ENCODE measurements at regions not wholly inside any gene's neighbourhood (a gene's known extent, or its start where the extent isn't known, plus 50 kb on each side); places are given as distances from the start of the nearest gene placed in this dataset.
"Not testable (repeated sequence)": the region's sequence is repeated elsewhere in the genome, so short reads cannot be mapped to it uniquely, and the experiment has no call there.

DNA sequence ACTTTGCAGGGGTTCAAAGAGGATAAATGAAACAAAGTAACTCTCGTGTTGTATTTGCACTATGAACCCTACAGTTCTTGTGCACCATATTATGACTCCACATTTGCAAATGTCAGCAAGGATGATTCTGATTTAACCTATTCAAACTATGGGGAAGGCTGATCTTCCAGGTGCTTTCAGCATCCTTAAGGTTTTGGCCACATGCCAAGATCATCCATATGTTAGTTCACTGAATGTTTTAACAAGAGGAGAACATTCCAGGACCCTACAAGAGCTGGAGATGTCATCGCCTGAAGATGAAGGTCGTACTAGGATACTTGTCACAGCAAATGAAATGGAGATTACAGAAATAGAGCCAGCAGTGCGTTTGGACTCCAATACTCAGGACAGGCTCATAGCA, 114.2 kb downstream of the DHRS2 start:
- DNase-seq (ENCODE audit: low read depth): peak; percentile 2
- H3K4me3 ChIP-seq (ENCODE audit: low read depth, low read length): no peak overlapping the region
- TF ChIP-seq, protein P1, sequence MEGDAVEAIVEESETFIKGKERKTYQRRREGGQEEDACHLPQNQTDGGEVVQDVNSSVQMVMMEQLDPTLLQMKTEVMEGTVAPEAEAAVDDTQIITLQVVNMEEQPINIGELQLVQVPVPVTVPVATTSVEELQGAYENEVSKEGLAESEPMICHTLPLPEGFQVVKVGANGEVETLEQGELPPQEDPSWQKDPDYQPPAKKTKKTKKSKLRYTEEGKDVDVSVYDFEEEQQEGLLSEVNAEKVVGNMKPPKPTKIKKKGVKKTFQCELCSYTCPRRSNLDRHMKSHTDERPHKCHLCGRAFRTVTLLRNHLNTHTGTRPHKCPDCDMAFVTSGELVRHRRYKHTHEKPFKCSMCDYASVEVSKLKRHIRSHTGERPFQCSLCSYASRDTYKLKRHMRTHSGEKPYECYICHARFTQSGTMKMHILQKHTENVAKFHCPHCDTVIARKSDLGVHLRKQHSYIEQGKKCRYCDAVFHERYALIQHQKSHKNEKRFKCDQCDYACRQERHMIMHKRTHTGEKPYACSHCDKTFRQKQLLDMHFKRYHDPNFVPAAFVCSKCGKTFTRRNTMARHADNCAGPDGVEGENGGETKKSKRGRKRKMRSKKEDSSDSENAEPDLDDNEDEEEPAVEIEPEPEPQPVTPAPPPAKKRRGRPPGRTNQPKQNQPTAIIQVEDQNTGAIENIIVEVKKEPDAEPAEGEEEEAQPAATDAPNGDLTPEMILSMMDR (IDR thresholded peaks at IDR 0.05; ENCODE audit: insufficient read depth, low read length): no peak

DNA sequence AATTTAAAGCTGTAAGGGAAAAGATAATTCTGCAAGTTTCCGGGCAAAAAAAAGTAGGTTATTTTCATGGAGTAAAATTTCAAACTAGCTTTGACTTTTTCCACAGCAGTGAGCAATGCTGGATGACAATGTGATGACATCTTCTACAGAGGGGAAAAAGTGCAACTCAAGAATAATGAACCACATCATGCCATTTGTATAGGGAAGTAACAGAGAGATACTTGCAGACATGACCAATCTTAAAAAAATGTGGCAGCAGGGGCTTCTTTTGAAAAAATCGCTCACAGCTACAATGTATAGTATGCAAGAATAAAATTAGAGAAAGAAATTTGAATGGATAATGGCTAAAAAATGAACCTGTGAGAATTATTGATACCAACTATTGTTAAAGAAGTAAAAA, 115.5 kb downstream of the DHRS2 start:
- no peak overlapping the region for H3K4me3 ChIP-seq (ENCODE audit: low read depth, low read length)
- DNase-seq (ENCODE audit: low read depth): no peak

DNA sequence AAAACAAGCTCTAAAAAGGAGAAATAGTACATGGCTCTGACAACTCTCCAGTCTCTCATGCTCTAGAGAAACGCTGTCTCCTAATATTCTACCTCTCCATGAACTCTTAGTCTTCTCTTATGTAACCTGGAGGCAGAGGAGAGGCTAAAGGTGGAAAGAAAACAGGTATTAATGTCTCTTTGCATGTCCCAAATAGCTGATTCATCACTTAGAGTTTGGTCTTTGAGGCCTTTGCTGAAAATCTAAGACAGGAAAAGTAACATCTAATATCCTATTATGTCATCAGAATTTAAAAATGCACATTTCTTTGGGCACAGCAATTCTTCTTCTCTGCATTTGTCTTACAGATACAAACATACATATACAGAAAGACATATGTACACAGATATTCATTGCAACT, 127.2 kb downstream of the DHRS2 start:
- DNase-seq (ENCODE audit: low read depth): no peak
- H3K4me3 ChIP-seq (ENCODE audit: low read depth, low read length): no peak overlapping the region
- TF ChIP-seq, protein P1 (IDR thresholded peaks at IDR 0.05; ENCODE audit: insufficient read depth, low read length): no peak

More for the DNA sequence above, 115.5 kb downstream of the DHRS2 start:
- TF ChIP-seq, protein P1 (IDR thresholded peaks at IDR 0.05; ENCODE audit: insufficient read depth, low read length): no peak

DNA sequence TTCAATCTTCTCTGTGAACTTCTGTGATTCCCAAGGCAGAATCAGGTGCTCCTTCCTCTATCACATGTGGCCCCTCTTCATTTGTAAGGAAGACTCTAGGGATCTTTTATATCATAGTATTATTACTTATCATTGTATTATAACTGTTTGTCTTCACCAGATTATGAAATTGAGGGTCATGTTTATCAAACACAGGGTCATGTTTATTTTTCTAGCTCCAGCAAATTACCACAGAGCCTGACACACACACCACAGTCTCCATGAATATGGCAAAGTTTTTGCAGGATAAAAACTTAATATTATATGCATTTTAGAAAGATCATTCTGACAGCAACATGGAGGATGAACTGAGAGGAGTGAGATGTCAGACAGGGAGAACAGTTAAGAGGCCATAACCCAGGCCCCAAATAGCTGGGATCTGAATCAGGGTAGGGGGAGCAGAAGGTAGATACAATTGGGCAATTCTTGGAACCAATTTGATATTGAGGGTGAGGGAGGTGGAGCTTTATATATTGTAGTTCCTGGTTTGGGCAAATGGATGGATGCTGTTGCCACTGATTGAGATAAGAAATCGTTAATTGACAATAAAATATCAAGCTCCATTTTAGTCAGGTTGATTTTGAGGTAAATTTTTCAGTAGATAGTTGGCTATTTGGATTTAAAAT, 130.7 kb downstream of the DHRS2 start:
- TF ChIP-seq, protein P1 (IDR thresholded peaks at IDR 0.05; ENCODE audit: insufficient read depth, low read length): no peak
- DNase-seq (ENCODE audit: low read depth): no peak
- no peak overlapping the region for H3K4me3 ChIP-seq (ENCODE audit: low read depth, low read length)

DNA sequence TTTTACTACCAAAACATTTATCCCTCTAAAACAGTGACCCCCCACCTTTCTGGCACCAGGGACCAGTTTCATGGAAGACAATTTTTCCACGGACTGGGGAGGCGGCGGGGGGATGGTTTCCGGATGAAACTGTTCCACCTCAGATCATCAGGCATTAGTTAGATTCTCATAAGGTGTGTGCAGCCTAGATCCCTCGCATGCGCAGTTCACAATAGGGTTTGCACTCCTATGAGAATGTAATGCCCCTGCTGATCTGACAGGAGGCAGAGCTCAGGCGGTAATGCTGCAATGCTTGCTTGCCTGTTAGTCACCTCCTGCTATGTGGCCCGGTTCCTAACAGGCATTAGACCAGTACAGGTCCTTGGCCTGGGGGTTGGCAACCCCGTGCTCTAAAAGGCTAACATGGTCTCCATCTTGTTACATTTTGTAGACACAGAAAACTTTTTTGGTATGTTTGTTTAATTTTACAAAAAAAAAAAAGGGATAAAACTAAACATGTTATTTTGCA, 133.1 kb downstream of the DHRS2 start:
- DNase-seq (ENCODE audit: low read depth); H3K4me3 ChIP-seq (ENCODE audit: low read depth, low read length): not testable (repeated sequence)

DNA sequence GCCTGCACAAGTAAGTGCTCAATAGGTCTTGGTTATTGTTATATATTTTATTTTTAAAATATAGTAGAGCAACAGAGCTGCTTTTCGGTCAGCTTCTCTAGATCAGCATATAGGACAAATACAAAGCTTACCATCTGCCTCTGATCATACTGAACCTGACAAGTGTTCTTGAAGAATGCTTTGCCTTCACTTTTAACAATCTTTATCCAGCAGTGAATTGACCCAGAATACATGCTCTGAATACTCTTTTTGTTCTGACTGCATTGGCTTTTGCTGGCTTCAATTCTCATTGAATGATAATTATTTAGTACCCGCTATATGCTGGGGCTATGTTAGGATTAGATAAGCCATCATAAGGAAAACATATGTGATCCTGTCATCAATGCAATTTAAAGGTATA, 137.8 kb downstream of the DHRS2 start:
- no peak for DNase-seq (ENCODE audit: low read depth)

DNA sequence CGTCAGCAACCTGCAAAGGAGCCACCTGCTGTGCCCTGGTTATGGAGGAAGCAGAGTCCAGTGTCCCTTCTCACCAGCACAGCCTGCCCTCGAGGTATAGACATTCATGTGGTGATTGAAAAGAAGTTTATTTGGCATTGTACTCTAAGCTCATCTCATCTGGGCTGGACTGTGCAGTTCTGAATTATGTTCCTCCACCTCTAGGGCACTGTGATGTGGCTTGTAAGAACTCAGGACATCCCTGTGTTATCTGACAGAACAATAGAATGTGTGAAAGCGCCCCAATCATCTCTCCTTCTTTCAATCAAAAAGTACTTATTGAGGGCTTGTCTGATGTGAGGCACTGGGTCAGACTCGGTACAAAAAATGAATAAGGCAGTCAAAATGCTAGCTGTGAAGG, 140.1 kb downstream of the DHRS2 start:
- no peak overlapping the region for H3K4me3 ChIP-seq (ENCODE audit: low read depth, low read length)
- TF ChIP-seq, protein P1 (IDR thresholded peaks at IDR 0.05; ENCODE audit: insufficient read depth, low read length): no peak
- no peak for DNase-seq (ENCODE audit: low read depth)

More for the DNA sequence above, 137.8 kb downstream of the DHRS2 start:
- TF ChIP-seq, protein P1 (IDR thresholded peaks at IDR 0.05; ENCODE audit: insufficient read depth, low read length): no peak
- no peak overlapping the region for H3K4me3 ChIP-seq (ENCODE audit: low read depth, low read length)

Data from fibroblast of the aortic adventitia (primary cell).